NCI-H187 treated with DMSO at 0.1 percent for 48 hours (cell line): ENCODE measurements at regions not wholly inside any gene's neighbourhood (a gene's known extent, or its start where the extent isn't known, plus 50 kb on each side); places are given as distances from the start of the nearest gene placed in this dataset.
"Not testable (repeated sequence)": the region's sequence is repeated elsewhere in the genome, so short reads cannot be mapped to it uniquely, and the experiment has no call there.

Experiments
- DNase-seq: peaks from one replicate; lab custom pipeline; 2025; lab: John Stamatoyannopoulos, UW

DNA sequence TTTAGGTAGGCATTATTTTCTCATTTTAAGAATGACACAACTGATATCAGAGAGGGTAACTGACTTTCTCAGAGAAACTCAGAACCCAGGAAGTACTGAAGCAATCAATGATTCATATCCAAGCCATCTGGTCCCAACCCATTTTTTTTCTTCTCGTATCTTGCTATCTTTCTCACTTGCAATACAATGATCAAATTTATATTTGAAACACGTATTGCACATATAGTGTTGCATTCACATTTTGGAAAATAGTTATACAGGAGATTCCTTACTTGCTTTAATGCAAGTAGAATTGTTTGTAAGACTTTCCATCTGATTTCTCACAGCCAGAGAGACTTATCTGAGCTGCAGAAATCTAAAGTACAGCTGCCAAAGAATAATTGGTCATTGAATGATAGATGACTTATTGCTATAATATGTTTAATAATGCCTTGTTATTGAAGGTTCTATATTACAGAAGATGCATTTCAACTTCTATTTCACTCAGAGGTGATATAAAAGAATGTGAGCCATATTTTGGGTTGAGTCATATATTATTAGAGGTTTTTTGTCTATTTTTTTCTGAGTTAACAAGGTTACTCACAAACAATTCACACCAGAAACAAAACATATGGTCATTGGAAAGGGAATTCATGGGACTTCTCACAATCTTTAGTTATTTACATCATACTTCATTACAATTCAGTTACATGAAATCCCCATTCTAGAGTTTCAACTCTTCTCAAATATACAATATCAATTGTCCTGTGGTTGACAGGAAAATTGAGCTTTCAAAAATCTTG lies 337.5 kb upstream of the CITED2 start:
- no peak for DNase-seq

DNA sequence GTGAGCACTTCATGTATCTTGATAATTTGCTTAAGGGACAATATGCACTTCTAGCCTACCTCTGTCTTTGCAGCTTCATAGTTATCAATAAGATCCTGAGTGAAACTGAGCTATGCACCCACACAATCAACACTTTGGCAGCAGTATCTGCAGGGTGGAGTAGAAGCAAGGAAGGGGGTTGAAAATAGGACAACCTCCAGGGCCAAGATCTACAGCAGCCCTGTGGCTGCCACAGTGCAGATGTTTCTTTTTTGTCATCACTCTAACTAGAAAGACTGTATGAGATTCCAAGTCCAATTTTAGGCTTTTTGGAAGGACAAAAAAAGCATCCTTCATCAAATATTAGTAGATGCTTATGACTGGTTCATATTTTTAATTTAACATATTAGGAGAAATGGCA lies 336.1 kb upstream of the CITED2 start:
- DNase-seq, result no peak

DNA sequence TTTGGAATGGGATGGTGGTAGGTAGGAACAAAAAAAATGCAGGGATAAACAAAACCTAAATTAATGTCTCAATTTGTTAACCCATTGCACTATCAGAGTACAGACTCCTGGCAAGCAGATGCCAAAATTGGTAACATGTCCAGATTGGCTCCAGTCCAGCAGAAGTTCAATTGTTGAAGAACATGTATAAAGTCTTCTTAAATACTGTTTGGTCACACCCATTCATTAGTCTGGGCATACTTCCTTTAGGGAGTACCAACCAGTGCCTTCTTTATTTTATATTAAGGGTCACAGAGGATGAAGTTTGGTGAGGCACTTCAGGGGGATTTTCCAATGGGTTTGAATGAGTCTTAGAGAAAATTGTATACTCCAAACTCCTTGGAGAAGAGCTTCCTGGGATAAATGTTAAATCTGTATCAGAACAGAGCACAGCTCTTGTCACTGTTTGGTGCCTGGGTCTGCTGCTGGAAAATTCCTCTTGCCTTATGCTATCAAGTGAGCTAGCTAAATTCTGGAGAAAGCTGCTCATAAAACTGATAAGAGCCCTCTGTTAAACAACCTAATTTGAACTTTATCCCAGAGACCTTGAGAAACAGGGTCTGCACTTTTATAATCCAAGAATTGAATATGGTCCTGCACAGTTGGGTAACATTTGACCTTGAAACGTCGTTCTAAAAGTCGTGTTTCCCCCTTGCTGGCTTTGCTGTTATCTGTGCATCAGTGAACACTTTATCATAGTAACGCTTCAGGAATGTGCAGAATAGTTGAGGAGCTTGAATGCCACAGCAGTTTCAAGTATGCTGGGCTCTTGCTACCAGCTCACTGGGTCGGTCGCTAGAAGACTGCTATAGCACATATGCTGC lies 334.1 kb upstream of the CITED2 start:
- no peak for DNase-seq

DNA sequence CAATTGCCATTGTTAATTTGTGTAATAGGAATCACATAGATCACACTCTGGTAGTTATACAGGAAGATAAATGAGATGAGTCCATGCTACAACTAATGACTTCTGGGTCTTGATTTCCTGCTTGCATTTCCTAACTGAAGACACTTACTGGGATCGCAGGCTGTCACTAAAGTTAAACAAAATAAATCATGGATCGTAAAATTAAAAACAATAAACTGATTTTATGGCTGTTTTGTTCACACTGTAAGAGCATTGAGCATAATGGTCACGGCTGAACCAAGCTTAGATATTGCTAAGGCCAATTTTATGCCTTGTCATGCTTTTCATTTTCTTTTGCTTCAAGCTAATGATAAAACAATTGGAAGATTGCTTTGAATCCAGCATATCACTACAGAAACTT lies 332.5 kb upstream of the CITED2 start:
- DNase-seq, result no peak

DNA sequence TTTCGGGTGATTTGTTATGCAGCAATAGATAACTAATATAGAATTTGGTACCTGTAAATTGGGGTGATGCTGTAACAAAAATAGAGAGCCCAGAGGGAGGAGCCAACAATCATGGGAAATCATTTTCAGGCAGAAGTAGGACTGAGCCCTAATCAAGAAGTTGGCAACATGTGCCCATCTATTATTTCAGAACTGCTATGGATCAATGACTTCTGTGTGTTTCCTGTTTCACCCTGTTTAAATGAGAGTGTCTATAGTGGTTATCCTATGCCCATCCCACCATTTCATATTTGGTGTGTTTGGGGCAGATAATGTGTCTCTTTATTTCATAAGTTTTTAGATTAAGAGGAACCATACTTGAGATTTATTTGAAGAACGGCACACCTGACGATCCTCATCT lies 330.8 kb upstream of the CITED2 start:
- no peak for DNase-seq

DNA sequence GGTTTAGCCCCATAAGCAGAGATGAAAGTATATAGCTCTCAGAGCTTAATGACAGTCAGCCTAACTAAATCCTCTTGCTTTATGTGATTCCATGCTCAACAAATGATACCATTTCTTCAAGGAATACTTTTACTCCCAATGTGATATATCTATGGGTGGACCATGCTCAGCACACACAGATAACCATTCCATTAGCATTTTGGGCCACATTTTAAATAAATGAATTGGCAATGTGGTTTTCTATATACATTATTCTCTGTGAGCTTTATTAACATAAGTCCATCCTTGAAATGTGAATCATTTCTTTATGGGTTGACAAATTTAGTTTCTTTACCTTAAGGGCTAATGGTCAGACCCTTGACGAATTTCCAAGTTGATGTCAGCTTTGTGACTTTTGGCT lies 329.3 kb upstream of the CITED2 start:
- DNase-seq, result no peak

DNA sequence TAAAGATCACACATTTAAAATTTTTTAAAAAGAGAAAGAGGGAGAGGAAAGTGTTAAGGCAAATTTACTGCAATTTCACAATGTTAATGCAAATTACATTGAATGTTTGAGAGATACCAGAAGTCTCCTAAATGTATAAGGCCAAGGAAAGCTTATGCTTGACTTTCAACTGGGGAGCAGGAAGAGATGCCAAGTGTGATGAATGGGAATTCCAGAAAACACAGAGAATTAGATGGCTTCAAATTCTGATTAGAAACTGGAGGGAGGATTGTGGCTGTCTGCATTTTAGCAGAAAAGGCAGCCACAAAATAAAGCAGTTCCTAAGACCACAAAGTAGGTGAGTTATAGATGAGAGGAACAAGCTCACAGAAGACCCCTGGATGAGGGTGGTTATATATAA lies 328.3 kb upstream of the CITED2 start:
- no peak for DNase-seq

DNA sequence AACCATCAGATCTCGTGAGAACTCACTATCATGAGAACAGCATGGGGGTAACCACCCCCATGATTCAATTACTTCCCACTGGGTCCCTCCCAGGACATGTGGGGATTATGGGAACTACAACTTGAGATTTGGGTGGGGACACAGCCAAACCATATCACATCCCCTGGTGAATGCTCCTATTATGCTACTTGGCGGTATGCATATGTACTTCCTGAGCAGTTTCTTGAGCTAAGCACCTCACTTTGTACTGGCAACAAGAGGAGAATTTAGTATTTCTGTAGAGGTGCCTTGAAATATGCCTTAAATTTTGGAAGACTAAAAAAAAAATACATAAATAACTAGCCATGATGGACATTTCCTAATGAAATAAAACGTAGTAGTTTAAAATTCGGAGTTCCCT lies 327.2 kb upstream of the CITED2 start:
- no peak for DNase-seq

DNA sequence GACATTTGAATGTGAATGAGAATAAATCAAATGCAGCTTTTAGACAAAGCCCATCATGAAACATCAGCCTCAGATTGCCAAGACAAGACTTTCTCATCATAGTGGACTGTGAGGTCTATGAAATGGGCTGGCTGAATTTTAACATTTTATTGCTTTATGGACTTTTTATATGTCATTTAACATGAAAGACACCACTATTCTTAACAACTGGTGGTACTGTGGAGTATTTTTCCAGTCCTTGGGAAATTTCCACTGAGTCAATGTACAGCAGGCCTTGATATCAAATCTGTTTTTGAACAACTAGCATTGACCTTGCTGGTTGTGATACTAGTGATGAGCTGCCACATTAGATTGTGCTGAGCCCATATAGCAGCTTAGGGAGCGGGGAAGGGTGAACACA lies 326.6 kb upstream of the CITED2 start:
- no peak for DNase-seq

DNA sequence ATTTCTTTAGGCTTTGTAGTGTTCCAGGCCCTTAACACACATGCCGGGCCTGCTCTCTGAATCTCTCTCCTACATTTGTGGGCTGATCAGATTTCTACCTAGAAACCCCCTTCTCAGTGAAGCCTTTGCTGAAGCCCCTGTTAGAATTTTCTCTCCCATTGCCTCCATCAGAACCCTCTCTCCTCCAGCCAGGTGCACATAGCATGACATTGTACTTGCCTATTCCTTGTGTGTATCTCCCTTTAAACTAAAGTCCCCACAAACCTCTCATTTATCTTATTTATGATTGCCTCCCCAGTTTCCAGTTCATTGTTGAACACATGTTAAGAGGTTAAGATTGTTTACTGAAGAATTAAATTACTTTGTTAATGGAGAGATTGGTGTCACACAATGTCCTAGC lies 325.5 kb upstream of the CITED2 start:
- no peak for DNase-seq

DNA sequence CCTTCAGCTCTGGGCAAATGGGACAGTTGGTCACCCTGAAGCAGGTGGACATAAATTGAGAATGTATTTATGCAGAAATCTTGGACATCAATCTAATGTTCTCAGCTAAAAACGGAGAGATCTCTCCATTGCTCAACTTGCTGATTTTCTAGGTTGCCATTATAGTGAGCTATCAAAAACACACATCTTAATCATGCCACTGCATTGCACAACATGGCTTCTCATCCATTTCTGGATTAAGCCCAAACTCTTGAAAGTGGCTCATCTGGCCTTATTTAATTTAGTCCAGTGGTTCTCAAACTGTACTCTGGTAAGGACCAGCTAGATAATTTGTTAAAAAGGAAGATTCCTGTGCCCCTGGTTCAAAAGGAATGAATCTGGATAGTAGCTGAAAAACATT lies 324.9 kb upstream of the CITED2 start:
- DNase-seq, result no peak

DNA sequence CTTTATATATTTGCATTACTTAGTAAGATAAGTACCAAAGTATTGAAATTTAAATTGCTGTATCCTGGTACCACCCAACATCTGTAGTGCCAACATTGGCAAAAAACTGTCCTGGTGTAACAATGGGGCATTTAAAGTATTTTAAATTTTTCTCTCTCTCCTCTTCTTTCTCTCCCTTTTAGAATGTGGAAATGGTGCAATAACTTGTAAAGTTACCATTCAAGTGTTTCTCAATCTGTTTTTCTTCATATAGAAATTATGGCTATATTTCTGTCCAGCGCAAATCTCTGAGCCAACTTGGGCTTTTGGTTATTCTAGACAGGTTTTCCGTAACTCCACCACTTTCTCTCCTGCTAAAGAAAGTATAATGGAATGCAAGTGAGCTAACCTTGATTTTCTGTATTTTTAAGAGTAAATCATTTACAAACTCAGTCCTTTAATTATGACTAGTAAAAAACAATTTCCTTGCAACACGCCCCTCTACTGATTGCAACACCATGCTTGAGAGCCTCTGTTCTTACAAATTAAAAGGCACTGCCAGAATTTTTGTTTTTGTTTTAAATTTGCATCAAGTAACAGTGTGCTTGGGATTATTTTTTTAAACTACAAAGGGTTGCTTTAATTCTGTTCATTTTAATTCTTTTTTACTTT lies 324.2 kb upstream of the CITED2 start:
- DNase-seq, result no peak

DNA sequence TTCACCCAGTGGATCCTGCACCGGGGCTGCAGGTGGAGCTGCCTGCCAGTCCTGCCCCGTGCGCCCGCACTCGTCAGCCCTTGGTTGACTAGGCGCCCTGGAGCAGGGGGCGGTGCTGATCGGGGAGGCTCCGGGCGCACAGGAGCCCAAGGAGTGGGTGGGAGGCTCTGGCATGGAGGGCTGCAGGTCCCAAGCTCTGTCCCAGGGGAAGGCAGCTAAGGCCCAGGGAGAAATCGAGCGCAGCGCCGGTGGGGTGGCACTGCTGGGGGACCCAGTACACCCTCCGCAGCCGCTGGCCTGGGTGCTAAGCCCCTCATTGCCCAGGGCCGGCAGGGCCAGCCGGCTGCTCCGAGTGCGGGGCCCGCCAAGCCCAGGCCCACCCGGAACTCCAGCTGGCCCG lies 323.4 kb upstream of the CITED2 start:
- DNase-seq, result not testable (repeated sequence)

DNA sequence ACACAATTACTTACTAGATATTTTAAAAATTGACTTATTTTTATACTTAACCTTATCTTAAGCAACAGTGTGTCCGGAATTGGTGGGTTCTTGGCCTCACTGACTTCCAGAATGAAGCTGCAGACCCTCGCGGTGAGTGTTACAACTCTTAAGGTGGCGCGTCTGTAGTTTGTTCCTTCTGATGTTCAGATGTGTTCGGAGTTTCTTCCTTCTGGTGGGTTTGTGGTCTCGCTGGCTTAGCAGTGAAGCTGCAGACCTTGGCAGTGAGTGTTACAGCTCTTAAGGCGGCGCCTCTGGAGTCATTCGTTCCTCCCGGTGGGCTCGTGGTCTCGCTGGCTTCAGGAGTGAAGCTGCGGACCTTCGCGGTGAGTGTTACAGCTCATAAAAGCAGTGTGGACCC lies 322.5 kb upstream of the CITED2 start:
- DNase-seq, result not testable (repeated sequence)

DNA sequence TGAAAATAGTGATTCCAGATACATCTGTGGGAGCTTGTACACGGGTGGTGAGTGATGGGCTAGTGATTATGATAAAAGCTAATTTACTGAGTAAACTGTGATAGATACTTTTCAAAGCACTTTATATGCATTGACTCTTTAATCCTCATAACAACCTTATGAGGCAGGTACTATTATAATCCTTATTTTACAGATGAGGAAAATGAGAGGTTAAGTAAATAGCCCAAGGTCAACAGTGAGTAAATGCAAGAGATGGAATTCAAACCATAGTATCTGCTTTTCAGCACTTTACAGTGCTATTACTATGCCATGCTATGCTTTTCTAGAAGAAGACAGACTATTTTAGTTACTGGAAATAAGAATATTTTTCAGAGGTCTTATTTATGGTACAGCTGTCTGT lies 320.9 kb upstream of the CITED2 start:
- DNase-seq, result no peak

DNA sequence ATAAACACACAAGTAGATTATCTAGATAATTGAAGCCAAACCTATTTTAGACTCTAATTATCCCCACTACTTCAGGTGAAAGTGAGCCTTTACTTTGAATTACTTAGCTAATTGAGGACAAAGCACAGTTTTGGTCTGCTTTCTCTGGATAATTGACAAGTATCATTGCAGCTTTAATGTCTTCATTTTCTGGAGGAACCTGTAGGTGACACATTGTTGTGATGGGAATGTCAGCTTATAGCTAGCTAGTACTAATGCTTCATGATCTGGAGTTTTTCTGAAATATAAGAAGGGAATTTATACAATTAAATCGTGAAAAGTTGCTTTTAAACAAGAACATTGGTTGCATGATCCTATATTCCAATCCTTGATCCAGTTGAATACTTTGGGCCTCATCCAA lies 319.3 kb upstream of the CITED2 start:
- DNase-seq, result no peak

DNA sequence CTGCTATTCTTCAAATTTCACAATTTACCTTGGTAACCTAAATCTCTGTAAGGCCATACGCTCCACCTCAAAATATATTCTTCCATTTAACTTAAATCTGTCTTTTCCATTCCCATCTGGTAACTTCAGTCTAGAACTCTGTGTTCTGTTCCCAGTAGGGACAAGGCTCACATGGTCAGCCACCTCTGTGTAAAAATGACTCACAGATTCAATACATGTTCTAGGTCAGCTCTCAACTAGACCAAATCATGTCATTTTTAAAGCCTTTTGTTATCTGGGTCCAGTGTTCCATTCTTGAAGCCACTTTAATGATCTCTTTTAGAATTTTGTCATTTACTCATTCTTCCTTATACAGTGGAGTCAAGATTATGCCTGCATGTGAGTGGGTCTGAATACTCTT lies 315.6 kb upstream of the CITED2 start:
- no peak for DNase-seq

DNA sequence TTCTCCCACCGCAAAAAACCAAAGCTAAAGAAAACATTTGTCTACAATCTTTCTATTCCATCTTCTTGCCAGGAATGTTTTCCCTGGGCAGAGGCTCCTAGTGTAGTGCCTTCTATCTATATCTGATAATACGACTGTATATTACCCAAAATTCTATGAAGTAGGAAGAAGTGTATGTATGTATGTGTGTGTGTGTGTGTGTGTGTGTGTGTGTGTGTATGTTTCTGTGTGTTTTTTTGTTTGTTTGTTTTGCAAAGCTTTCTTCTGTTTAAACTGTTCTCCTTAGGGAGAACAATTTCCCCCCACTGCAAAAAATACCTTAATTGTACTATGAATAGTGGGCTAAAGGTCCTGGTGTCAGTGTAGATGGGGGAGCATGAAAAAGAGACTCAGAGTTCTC lies 312.6 kb upstream of the CITED2 start:
- DNase-seq, result no peak

DNA sequence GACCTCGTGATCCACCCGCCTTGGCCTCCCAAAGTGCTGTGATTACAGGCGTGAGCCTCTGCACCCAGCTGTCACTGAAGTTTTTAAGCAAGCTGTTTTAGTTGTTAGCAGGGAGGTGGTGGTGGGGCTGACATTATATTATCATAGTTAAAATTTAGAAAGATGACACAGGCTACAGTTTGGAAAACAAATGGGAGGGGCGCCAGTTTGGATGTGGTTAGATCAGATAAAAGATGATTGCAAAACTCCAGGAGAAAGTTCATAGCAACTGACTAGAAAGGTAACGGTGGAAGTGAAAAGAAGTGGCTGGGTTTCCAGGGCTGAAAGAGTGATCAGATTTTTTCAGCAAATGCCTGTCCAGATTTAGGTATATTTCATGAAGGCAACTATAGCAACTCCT lies 311.9 kb upstream of the CITED2 start:
- no peak for DNase-seq

DNA sequence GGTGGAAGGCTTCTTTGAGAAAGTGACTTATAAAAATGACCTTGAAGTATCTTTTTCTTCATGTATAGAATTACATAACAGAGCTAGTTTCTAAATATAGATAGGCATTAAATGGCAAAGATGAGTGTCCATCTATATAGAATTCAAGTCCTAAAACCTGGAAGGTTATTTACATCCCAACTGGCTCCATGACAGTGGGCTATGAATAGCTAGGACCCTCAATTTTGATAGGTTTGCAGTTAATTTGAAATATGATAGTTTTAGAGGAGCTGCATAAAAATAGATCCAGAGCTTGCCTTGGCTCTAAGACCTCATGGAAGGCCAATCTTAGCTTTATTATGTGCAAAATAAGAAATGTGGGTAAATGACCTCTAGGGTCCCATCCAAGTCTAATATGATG lies 310.6 kb upstream of the CITED2 start:
- DNase-seq, result no peak

DNA sequence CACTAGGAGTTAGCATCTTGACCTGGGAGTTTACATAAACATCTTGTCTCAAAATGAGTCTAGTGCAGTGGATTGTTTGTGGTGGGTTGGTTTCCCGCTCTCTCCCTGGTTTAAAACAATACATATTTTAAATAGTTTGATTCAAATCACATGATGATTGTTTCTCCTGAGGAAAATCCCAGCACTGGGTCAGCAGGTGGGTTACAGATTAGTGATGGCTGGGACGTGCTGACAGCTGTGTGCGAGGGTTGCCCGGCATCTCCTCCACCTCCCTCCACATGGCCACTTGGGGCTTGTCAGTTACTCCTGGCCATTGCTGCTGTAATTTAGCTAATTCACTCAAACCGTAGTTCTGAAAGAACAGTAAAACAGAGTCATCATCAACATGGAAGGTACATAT lies 306.4 kb upstream of the CITED2 start:
- DNase-seq, result no peak

DNA sequence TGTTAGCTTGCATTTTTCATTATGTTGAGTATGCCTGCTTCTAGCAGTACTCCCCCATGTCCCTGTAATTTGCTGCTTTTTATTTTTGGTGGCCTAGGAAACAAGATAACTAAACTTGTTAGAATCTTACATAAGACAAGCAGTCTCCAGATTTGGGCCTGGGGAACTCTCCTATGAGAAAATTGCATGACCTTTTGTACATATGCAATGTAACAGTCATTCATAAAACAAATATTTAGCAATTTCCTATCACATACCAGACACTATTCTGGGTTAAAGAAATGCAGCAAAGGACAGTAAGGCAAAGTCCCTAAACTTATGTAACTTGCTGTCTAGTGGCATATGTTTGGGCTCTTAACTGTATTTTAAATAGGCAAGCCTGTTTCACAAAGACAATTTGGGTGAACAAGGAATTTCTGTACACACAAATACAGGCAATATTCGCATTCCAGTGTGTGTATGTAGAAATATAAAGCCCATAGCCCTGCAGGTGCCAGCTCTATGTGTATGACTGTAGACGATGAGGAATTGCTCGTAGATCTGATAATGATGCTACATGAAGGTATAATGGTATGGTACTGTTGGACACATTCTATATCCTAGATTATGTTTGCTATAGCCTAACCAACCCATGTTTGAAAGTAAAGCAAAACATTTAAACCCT lies 305.2 kb upstream of the CITED2 start:
- no peak for DNase-seq

DNA sequence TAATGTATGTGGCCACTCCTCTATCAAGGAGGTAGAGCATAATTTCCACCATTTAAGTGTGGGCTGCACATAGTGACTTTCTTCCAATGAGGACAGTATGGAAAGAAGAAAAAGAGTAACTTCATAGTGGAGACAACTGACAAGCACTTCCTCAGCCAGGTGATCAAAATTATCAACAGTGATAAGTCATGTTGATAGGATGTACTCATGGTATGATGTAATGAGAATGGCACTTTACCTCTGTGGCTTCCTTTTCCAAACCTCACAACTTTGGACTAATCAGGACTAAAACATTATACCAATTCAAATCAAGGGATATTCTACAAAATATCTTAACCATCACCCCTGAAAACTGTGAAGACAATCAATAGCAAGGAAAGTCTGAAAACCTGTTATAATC lies 302.3 kb upstream of the CITED2 start:
- DNase-seq, result no peak
